HCT116 (cell line): ENCODE measurements at regions not wholly inside any gene's neighbourhood (a gene's known extent, or its start where the extent isn't known, plus 50 kb on each side); places are given as distances from the start of the nearest gene placed in this dataset.

ENCODE experiments used
- EZH2 ChIP-seq: fragments of 200-600 bp; sonication (generic); IDR thresholded peaks from 2 replicates; pipeline ENCODE4 v1.6.1; 2017; ENCODE audit warnings: antibody characterized with exemption, mixed run types
- JUND ChIP-seq: IDR thresholded peaks from 2 replicates; pipeline ENCODE4 v1.6.1; 2012
- POLR2A ChIP-seq: IDR thresholded peaks from 2 replicates; pipeline ENCODE4 v1.7.0; 2011; ENCODE audit warnings: borderline replicate concordance; ENCODE audit not compliant: insufficient read depth, insufficient read length; ENCODE audit errors: extremely low read depth
- POLR2AphosphoS5 ChIP-seq: IDR thresholded peaks from 2 replicates; pipeline ENCODE4 v1.6.1; 2011; ENCODE audit warnings: mild to moderate bottlenecking, low read depth, low read length, moderate library complexity
- RAD21 ChIP-seq: IDR thresholded peaks from 2 replicates; pipeline ENCODE4 v1.6.1; 2012; ENCODE audit warnings: low read depth, mild to moderate bottlenecking
- SIN3A ChIP-seq: IDR thresholded peaks from 2 replicates; pipeline ENCODE4 v1.6.1; 2012; ENCODE audit warnings: low read depth
- SRF ChIP-seq: IDR thresholded peaks from 2 replicates; pipeline ENCODE4 v1.6.1; 2012; ENCODE audit warnings: low read depth
- TCF7L2 ChIP-seq: IDR thresholded peaks from 2 replicates; pipeline ENCODE4 v1.7.0; 2011; ENCODE audit warnings: borderline replicate concordance, inconsistent platforms; ENCODE audit not compliant: insufficient read depth, insufficient read length; ENCODE audit errors: extremely low read depth
- ZNF274 ChIP-seq: fragments of 200-500 bp; sonication (Bioruptor generic); IDR thresholded peaks from 2 replicates; pipeline ENCODE4 v1.6.1; 2014; ENCODE audit warnings: mild to moderate bottlenecking, low read depth, low read length, inconsistent platforms
- TF ChIP-seq, protein P1 (sequence below): IDR thresholded peaks from 2 replicates; pipeline ENCODE4 v1.6.1; 2012
- TF ChIP-seq, protein P2 (sequence below): IDR thresholded peaks from 2 replicates; pipeline ENCODE4 v1.6.1; 2012; ENCODE audit warnings: low read depth
- TF ChIP-seq, protein P3 (sequence below), 3 experiments: fragments of 200-600 bp in 1 of 3; sonication (generic) in 1 of 3; IDR thresholded peaks in 2 of 3; conservative IDR thresholded peaks in 1 of 3; 2 replicates each; pipeline ENCODE4 v1.5.1; 2012 to 2017; ENCODE audit warnings: low read depth in 2 of 3, low read length in 2 of 3, antibody characterized with exemption in 1 of 3, borderline replicate concordance in 1 of 3, control low read depth in 1 of 3, mild to moderate bottlenecking in 1 of 3, mixed read lengths in 1 of 3, mixed run types in 1 of 3, moderate library complexity in 1 of 3; ENCODE audit not compliant: insufficient read depth in 1 of 3
- TF ChIP-seq, protein P4 (sequence below): IDR thresholded peaks from 2 replicates; pipeline ENCODE4 v1.6.1; 2012
- TF ChIP-seq, protein P5 (sequence below): IDR thresholded peaks from 2 replicates; pipeline ENCODE4 v1.6.1; 2011; ENCODE audit warnings: mild to moderate bottlenecking, low read length, moderate library complexity; ENCODE audit not compliant: insufficient replicate concordance; ENCODE audit errors: extremely low read depth

DNA sequence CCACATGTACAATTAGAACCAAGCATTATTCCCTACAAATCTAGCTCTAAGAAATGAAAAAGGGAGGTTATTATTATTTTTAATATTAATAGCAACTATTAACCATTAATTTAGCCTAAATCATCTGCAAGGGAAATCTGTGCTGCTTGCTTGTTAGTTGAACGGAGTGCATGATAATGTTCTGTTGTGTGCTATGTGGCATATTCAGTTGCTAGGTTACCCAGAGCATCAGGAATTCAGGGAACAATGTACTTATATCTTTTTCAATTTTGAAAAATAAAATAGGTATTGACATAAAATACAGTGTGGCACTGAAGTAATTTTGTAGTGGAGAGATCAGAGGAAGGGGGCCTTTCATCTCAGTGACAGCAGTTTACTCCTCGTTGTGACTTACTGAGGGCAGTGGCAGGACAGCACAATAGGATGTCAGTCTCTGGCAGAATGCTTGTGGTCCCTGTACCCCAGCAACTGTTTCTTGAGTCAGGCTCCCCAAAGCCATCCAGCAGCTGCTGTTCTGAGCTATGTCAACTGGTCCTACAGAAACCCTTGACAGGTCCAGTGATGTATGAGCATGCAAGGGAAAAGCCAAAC is 173.6 kb downstream of the TMEM161B start:
- no peak for TF ChIP-seq JUND
- TF ChIP-seq, protein P1, sequence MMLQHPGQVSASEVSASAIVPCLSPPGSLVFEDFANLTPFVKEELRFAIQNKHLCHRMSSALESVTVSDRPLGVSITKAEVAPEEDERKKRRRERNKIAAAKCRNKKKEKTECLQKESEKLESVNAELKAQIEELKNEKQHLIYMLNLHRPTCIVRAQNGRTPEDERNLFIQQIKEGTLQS, result no peak
- TF ChIP-seq, protein P2, sequence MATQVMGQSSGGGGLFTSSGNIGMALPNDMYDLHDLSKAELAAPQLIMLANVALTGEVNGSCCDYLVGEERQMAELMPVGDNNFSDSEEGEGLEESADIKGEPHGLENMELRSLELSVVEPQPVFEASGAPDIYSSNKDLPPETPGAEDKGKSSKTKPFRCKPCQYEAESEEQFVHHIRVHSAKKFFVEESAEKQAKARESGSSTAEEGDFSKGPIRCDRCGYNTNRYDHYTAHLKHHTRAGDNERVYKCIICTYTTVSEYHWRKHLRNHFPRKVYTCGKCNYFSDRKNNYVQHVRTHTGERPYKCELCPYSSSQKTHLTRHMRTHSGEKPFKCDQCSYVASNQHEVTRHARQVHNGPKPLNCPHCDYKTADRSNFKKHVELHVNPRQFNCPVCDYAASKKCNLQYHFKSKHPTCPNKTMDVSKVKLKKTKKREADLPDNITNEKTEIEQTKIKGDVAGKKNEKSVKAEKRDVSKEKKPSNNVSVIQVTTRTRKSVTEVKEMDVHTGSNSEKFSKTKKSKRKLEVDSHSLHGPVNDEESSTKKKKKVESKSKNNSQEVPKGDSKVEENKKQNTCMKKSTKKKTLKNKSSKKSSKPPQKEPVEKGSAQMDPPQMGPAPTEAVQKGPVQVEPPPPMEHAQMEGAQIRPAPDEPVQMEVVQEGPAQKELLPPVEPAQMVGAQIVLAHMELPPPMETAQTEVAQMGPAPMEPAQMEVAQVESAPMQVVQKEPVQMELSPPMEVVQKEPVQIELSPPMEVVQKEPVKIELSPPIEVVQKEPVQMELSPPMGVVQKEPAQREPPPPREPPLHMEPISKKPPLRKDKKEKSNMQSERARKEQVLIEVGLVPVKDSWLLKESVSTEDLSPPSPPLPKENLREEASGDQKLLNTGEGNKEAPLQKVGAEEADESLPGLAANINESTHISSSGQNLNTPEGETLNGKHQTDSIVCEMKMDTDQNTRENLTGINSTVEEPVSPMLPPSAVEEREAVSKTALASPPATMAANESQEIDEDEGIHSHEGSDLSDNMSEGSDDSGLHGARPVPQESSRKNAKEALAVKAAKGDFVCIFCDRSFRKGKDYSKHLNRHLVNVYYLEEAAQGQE, result no peak
- no peak for TF ChIP-seq RAD21
- TF ChIP-seq, protein P3, sequence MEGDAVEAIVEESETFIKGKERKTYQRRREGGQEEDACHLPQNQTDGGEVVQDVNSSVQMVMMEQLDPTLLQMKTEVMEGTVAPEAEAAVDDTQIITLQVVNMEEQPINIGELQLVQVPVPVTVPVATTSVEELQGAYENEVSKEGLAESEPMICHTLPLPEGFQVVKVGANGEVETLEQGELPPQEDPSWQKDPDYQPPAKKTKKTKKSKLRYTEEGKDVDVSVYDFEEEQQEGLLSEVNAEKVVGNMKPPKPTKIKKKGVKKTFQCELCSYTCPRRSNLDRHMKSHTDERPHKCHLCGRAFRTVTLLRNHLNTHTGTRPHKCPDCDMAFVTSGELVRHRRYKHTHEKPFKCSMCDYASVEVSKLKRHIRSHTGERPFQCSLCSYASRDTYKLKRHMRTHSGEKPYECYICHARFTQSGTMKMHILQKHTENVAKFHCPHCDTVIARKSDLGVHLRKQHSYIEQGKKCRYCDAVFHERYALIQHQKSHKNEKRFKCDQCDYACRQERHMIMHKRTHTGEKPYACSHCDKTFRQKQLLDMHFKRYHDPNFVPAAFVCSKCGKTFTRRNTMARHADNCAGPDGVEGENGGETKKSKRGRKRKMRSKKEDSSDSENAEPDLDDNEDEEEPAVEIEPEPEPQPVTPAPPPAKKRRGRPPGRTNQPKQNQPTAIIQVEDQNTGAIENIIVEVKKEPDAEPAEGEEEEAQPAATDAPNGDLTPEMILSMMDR (IDR thresholded peaks at IDR 0.05 in 2 of 3, conservative IDR thresholded peaks at IDR 0.05 in 1 of 3; ENCODE audit: borderline replicate concordance in 1 of 3, insufficient read depth in 1 of 3, low read depth in 2 of 3, low read length in 2 of 3), result no peak
- TF ChIP-seq EZH2, result no peak
- TF ChIP-seq, protein P4, sequence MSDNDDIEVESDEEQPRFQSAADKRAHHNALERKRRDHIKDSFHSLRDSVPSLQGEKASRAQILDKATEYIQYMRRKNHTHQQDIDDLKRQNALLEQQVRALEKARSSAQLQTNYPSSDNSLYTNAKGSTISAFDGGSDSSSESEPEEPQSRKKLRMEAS, result no peak
- TF ChIP-seq SIN3A, result no peak
- no peak for TF ChIP-seq POLR2A
- TF ChIP-seq POLR2AphosphoS5, result no peak
- TF ChIP-seq, protein P5, sequence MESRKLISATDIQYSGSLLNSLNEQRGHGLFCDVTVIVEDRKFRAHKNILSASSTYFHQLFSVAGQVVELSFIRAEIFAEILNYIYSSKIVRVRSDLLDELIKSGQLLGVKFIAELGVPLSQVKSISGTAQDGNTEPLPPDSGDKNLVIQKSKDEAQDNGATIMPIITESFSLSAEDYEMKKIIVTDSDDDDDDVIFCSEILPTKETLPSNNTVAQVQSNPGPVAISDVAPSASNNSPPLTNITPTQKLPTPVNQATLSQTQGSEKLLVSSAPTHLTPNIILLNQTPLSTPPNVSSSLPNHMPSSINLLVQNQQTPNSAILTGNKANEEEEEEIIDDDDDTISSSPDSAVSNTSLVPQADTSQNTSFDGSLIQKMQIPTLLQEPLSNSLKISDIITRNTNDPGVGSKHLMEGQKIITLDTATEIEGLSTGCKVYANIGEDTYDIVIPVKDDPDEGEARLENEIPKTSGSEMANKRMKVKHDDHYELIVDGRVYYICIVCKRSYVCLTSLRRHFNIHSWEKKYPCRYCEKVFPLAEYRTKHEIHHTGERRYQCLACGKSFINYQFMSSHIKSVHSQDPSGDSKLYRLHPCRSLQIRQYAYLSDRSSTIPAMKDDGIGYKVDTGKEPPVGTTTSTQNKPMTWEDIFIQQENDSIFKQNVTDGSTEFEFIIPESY, result no peak
- no peak for TF ChIP-seq SRF
- no peak for TF ChIP-seq ZNF274
- no peak for TF ChIP-seq TCF7L2
